ENCODE measurements at regions not wholly inside any gene's neighbourhood (a gene's known extent, or its start where the extent isn't known, plus 50 kb on each side); places are given as distances from the start of the nearest gene placed in this dataset.
"Not testable (repeated sequence)": the region's sequence is repeated elsewhere in the genome, so short reads cannot be mapped to it uniquely, and the experiment has no call there.

- WGBS (ENCODE audit: insufficient coverage) = 84% methylated on average over 13 of the region's 13 CpGs
- H3K4me1 ChIP-seq (ENCODE audit: control insufficient read depth in 1 of 2, insufficient read depth in 2 of 2, low read length in 2 of 2); H4K20me1 ChIP-seq (ENCODE audit: insufficient read depth, low read length); H3K36me3 ChIP-seq (replicated peaks in 1 of 2; ENCODE audit: control insufficient read depth in 1 of 2, insufficient read depth in 2 of 2, low read length in 2 of 2); H3K9ac ChIP-seq (ENCODE audit: insufficient read depth, low read length, poor library complexity, severe bottlenecking); H3K27me3 Mint-ChIP-seq (ENCODE audit: low read depth in 3 of 3); H3K79me2 ChIP-seq (ENCODE audit: insufficient read depth, low read length); H2AFZ ChIP-seq (ENCODE audit: insufficient read depth, low read depth, low read length, poor library complexity, severe bottlenecking); H3K27me3 ChIP-seq (ENCODE audit: control insufficient read depth in 2 of 2, insufficient read depth in 2 of 2, low read length in 2 of 2); H3K36me3 Mint-ChIP-seq; intact Hi-C loops (cut with micrococcal nuclease); H3K4me3 Mint-ChIP-seq; H3K4me2 ChIP-seq (replicated peaks; ENCODE audit: extremely low read depth, low read length, poor library complexity, severe bottlenecking); DNase-seq; H3K27ac Mint-ChIP-seq; H3K27ac ChIP-seq (ENCODE audit: low read depth in 1 of 2, low read length in 2 of 2); H3K4me1 Mint-ChIP-seq; H3K4me3 ChIP-seq (replicated peaks in 1 of 3; ENCODE audit: low read depth in 2 of 3, low read length in 3 of 3): not testable (repeated sequence)
- peaks cover 46 to 66% of the 10 kb centered on the region in 2 donors for H3K9me3 ChIP-seq (replicated peaks in 1 of 2; ENCODE audit: control insufficient read depth in 1 of 2, insufficient read depth in 1 of 2, low read length in 2 of 2)
- peaks cover 58 to 80% (median 71%) of the 10 kb centered on the region in 7 donors for H3K9me3 Mint-ChIP-seq
Measured at GRCh38 chr9:40915660-40916398, 212.7 kb downstream of the FOXD4L6 start.

- H3K36me3 ChIP-seq (replicated peaks in 1 of 2; ENCODE audit: control insufficient read depth in 1 of 2, insufficient read depth in 2 of 2, low read length in 2 of 2) = no peaks in the 10 kb centered on the region
- H4K20me1 ChIP-seq (ENCODE audit: insufficient read depth, low read length) = no peaks in the 10 kb centered on the region
- no peak for TF ChIP-seq CTCF (IDR thresholded peaks at IDR 0.05)
- no peak overlapping the region for H2AFZ ChIP-seq (ENCODE audit: insufficient read depth, low read depth, low read length, poor library complexity, severe bottlenecking)
- Mint-ChIP-seq H3K4me3 (no peak overlapping the region), H3K9me3 (peaks cover 59 to 79% (median 74%) of the 10 kb centered on the region in 7 donors), H3K4me1 (no peaks in the 10 kb centered on the region), H3K36me3 (no peaks in the 10 kb centered on the region), H3K27ac (no peak overlapping the region), H3K27me3 (ENCODE audit: low read depth in 3 of 3) (no peaks in the 10 kb centered on the region)
- no peak overlapping the region for H3K9ac ChIP-seq (ENCODE audit: insufficient read depth, low read length, poor library complexity, severe bottlenecking)
- peak in 1 of 3 donors; percentile 2 for DNase-seq
- peaks cover 54 to 70% of the 10 kb centered on the region in 2 donors for H3K9me3 ChIP-seq (replicated peaks in 1 of 2; ENCODE audit: control insufficient read depth in 1 of 2, insufficient read depth in 1 of 2, low read length in 2 of 2)
- intact Hi-C loops (cut with micrococcal nuclease) = no loop called here
- no peak overlapping the region for H3K4me3 ChIP-seq (replicated peaks in 1 of 3; ENCODE audit: low read depth in 2 of 3, low read length in 3 of 3)
- no peaks in the 10 kb centered on the region for H3K79me2 ChIP-seq (ENCODE audit: insufficient read depth, low read length)
- no peaks in the 10 kb centered on the region for H3K4me1 ChIP-seq (ENCODE audit: control insufficient read depth in 1 of 2, insufficient read depth in 2 of 2, low read length in 2 of 2)
- WGBS (ENCODE audit: insufficient coverage) = 76% methylated on average over 4 of the region's 5 CpGs
- no peak overlapping the region for H3K27ac ChIP-seq (ENCODE audit: low read depth in 1 of 2, low read length in 2 of 2)
- H3K27me3 ChIP-seq (ENCODE audit: control insufficient read depth in 2 of 2, insufficient read depth in 2 of 2, low read length in 2 of 2) = no peaks in the 10 kb centered on the region
- H3K4me2 ChIP-seq (replicated peaks; ENCODE audit: extremely low read depth, low read length, poor library complexity, severe bottlenecking) = no peak overlapping the region
Measured at GRCh38 chr9:40914772-40915659, 213.5 kb downstream of the FOXD4L6 start.
